CD4-positive, alpha-beta T cell treated with Interleukin-1 beta for 1 hour (primary cell): ENCODE measurements at regions not wholly inside any gene's neighbourhood (a gene's known extent, or its start where the extent isn't known, plus 50 kb on each side); places are given as distances from the start of the nearest gene placed in this dataset.

Source experiments
- DNase-seq, 2 donors: peaks; one replicate each; pipeline ENCODE4 v3.0.0-alpha.2; 2020 to 2022

GRCh38 chr1:111556325-111557037 is 53.0 kb upstream of the ADORA3 start:
- peak in 1 of 2 donors; percentile 31 for DNase-seq

GRCh38 chr1:111559736-111560279 is 56.4 kb upstream of the ADORA3 start:
- no peak for DNase-seq

GRCh38 chr1:111561328-111561727 is 57.9 kb upstream of the ADORA3 start:
- DNase-seq, result no peak

GRCh38 chr1:111563619-111564018 is 56.0 kb upstream of the RAP1A start:
- DNase-seq, result no peak

- DNase-seq, result no peak
Observed at GRCh38 chr1:111565079-111565478, 54.5 kb upstream of the RAP1A start.

GRCh38 chr1:111565968-111566367 is 53.6 kb upstream of the RAP1A start:
- no peak for DNase-seq

GRCh38 chr1:111568160-111568647 is 51.4 kb upstream of the RAP1A start:
- DNase-seq, result no peak
